Loucy (cell line): ENCODE measurements at regions not wholly inside any gene's neighbourhood (a gene's known extent, or its start where the extent isn't known, plus 50 kb on each side); places are given as distances from the start of the nearest gene placed in this dataset.

ENCODE experiments used
- H2AFZ ChIP-seq: fragments of 200-600 bp; sonication (generic); 2 replicates; pipeline ENCODE4 v1.6.0; 2016; ENCODE audit warnings: antibody characterized with exemption, mild to moderate bottlenecking, low read length, moderate library complexity
- H3F3A ChIP-seq: fragments of 200-600 bp; 2 replicates; pipeline ENCODE4 v1.6.0; 2016; ENCODE audit warnings: antibody characterized with exemption, low read depth, mild to moderate bottlenecking
- H3K27me3 ChIP-seq: fragments of 200-600 bp; sonication (generic); 2 replicates; pipeline ENCODE4 v1.6.1; 2014; ENCODE audit warnings: low read length, mild to moderate bottlenecking; ENCODE audit not compliant: insufficient read depth, poor library complexity, severe bottlenecking
- H3K36me3 ChIP-seq: fragments of 200-600 bp; sonication (generic); 2 replicates; pipeline ENCODE4 v1.6.1; 2016; ENCODE audit warnings: low read length; ENCODE audit not compliant: insufficient read depth
- H3K4me1 ChIP-seq: fragments of 200-600 bp; sonication (generic); 2 replicates; pipeline ENCODE4 v1.5.1; 2014; ENCODE audit warnings: low read length, mild to moderate bottlenecking; ENCODE audit not compliant: insufficient read depth, poor library complexity, severe bottlenecking
- H3K4me2 ChIP-seq: fragments of 200-600 bp; sonication (generic); 2 replicates; pipeline ENCODE4 v1.6.0; 2014; ENCODE audit warnings: antibody characterized with exemption, low read length, low read depth, mild to moderate bottlenecking; ENCODE audit not compliant: poor library complexity, severe bottlenecking
- H3K4me3 ChIP-seq: fragments of 200-600 bp; sonication (generic); 2 replicates; pipeline ENCODE4 v1.5.1; 2014; ENCODE audit warnings: low read length, mild to moderate bottlenecking, mixed read lengths; ENCODE audit not compliant: poor library complexity, severe bottlenecking
- H3K79me2 ChIP-seq: fragments of 200-600 bp; sonication (generic); 2 replicates; pipeline ENCODE4 v1.6.1; 2014; ENCODE audit warnings: low read length; ENCODE audit not compliant: insufficient read depth
- H3K9ac ChIP-seq: fragments of 200-600 bp; sonication (generic); 2 replicates; pipeline ENCODE4 v1.6.0; 2014; ENCODE audit warnings: mild to moderate bottlenecking, low read depth, low read length, moderate library complexity; ENCODE audit not compliant: poor library complexity, severe bottlenecking
- H3K9me2 ChIP-seq: fragments of 200-600 bp; sonication (generic); replicated peaks from 2 replicates; pipeline ENCODE4 v1.6.1; 2016; ENCODE audit warnings: low read depth, low read length, mixed read lengths
- H3K9me3 ChIP-seq: fragments of 200-600 bp; sonication (generic); 2 replicates; pipeline ENCODE4 v1.6.1; 2014; ENCODE audit warnings: mild to moderate bottlenecking, antibody characterized with exemption, low read length, low read depth; ENCODE audit not compliant: insufficient read depth
- H4K20me1 ChIP-seq: fragments of 200-600 bp; sonication (generic); 2 replicates; pipeline ENCODE4 v1.6.0; 2014; ENCODE audit warnings: antibody characterized with exemption, low read length, mild to moderate bottlenecking; ENCODE audit not compliant: insufficient read depth, poor library complexity, severe bottlenecking
- EZH2phosphoT487 ChIP-seq: fragments of 200-600 bp; IDR thresholded peaks from 2 replicates; pipeline ENCODE4 v1.6.1; 2018; ENCODE audit warnings: antibody characterized with exemption, mild to moderate bottlenecking, moderate library complexity, borderline replicate concordance
- TF ChIP-seq, protein P1 (sequence below): fragments of 200-600 bp; sonication (generic); conservative IDR thresholded peaks from 2 replicates; pipeline ENCODE4 v1.5.1; 2014; ENCODE audit warnings: mild to moderate bottlenecking, antibody characterized with exemption, low read length

- no peak overlapping the region for H3K4me2 ChIP-seq
- 0 out of 2 replicates have a peak, but pooled peaks cover 4% of the 10 kb centered on the region for H3F3A ChIP-seq
- no peaks in the 10 kb centered on the region for H3K36me3 ChIP-seq
- no peak overlapping the region for H3K9ac ChIP-seq
- no peaks in the 10 kb centered on the region for H4K20me1 ChIP-seq
- H3K9me3 ChIP-seq, result no peaks in the 10 kb centered on the region
- H3K4me1 ChIP-seq, result peaks cover 29% of the 10 kb centered on the region
- H3K79me2 ChIP-seq, result no peaks in the 10 kb centered on the region
- TF ChIP-seq, protein P1, sequence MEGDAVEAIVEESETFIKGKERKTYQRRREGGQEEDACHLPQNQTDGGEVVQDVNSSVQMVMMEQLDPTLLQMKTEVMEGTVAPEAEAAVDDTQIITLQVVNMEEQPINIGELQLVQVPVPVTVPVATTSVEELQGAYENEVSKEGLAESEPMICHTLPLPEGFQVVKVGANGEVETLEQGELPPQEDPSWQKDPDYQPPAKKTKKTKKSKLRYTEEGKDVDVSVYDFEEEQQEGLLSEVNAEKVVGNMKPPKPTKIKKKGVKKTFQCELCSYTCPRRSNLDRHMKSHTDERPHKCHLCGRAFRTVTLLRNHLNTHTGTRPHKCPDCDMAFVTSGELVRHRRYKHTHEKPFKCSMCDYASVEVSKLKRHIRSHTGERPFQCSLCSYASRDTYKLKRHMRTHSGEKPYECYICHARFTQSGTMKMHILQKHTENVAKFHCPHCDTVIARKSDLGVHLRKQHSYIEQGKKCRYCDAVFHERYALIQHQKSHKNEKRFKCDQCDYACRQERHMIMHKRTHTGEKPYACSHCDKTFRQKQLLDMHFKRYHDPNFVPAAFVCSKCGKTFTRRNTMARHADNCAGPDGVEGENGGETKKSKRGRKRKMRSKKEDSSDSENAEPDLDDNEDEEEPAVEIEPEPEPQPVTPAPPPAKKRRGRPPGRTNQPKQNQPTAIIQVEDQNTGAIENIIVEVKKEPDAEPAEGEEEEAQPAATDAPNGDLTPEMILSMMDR, result peak; percentile 61
- no peak for TF ChIP-seq EZH2phosphoT487
- no peak overlapping the region for H2AFZ ChIP-seq
- no peaks in the 10 kb centered on the region for H3K9me2 ChIP-seq
- no peak overlapping the region for H3K4me3 ChIP-seq
- no peaks in the 10 kb centered on the region for H3K27me3 ChIP-seq
These were observed 122.9 kb upstream of the LIPC start for GRCh38 chr15:58308742-58309355.

DNA sequence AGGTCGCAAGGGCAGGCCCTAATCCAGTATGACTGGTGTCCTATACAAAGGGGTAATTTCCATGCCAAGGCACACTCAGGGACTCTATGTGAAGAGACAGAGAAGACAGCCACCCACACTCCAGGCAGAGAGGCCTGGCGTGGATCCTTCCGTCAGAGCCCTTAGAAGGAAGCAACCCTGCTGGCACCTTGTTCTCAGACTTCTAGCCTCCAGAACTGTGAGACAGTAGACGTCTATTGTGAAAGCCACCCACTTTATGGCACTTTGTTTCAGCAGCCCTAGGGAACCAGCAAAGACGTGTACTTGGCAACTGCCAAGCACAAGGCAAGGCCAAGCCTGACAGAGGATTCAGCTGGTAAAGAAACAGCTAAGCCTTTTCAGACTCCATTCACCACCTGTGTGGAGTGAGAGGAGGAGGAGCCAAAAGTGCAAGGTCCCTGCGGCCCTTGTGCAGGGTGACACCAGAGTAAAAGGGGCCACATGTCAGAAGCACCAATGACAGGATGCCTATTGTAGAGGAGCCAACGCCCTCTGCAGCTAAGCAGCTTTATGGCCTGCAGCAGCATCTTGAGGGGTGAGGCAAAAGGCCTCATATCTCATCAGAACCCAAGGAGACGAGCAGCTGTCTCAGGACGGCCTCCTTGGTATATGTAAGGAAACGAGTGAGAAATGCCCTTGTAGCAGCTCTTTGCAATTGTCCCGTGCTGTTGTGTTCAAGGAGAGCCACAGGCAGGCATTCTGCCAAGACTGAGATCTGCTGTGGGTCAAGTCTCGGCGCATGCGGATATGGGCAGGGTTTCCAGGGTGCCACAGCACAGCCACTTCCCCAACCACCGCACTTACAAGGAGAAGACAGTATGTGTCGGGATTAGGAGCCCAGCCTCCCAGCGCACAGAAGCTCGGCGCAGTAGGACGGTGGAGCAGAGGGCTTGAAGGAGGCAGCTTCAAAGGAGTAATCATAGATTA, 121.5 kb upstream of the LIPC start:
- Histone ChIP-seq H2AFZ (peak overlapping the region; percentile 44; the same call in 1 of the 2 replicates), H3K9ac (no peak overlapping the region), H3K4me3 (no peak overlapping the region), H4K20me1 (no peaks in the 10 kb centered on the region), H3K9me2 (no peaks in the 10 kb centered on the region), H3K36me3 (no peaks in the 10 kb centered on the region), H3K27me3 (no peaks in the 10 kb centered on the region), H3F3A (peaks cover 7% of the 10 kb centered on the region; the same call in 1 of the 2 replicates), H3K4me2 (no peak overlapping the region), H3K79me2 (no peaks in the 10 kb centered on the region), H3K4me1 (peaks cover 41% of the 10 kb centered on the region), H3K9me3 (no peaks in the 10 kb centered on the region)
- TF ChIP-seq EZH2phosphoT487, result no peak
- TF ChIP-seq, protein P1, result no peak; the same call in 1 of the 2 replicates

GRCh38 chr15:58311556-58311955, 120.2 kb upstream of the LIPC start:
- no peaks in the 10 kb centered on the region for H3K9me2 ChIP-seq
- no peaks in the 10 kb centered on the region for H4K20me1 ChIP-seq

More at GRCh38 chr15:58311556-58311955, 120.2 kb upstream of the LIPC start:
- TF ChIP-seq EZH2phosphoT487, result no peak
- TF ChIP-seq, protein P1, result no peak
- H3K27me3 ChIP-seq, result no peaks in the 10 kb centered on the region
- peaks cover 37% of the 10 kb centered on the region for H3K4me1 ChIP-seq
- peaks cover 7% of the 10 kb centered on the region; the same call in 1 of the 2 replicates for H3F3A ChIP-seq
- no peak overlapping the region for H3K4me2 ChIP-seq
- H3K36me3 ChIP-seq, result no peaks in the 10 kb centered on the region
- H3K9ac ChIP-seq, result no peak overlapping the region
- no peaks in the 10 kb centered on the region for H3K79me2 ChIP-seq
- H3K4me3 ChIP-seq, result no peak overlapping the region
- H3K9me3 ChIP-seq, result no peaks in the 10 kb centered on the region
- H2AFZ ChIP-seq, result no peak overlapping the region
